Esophagus (tissue), 2 donors: ENCODE measurements at regions not wholly inside any gene's neighbourhood (a gene's known extent, or its start where the extent isn't known, plus 50 kb on each side); places are given as distances from the start of the nearest gene placed in this dataset.

Source experiments
- H3K27ac ChIP-seq, 2 donors: one replicate each; pipeline ENCODE4 v1.5.1; 2013; ENCODE audit warnings: low read depth in 2 of 2, mild to moderate bottlenecking in 2 of 2, inconsistent platforms in 1 of 2, low read length in 1 of 2, moderate library complexity in 1 of 2
- H3K27me3 ChIP-seq, 2 donors: one replicate each; pipeline ENCODE4 v1.6.1; 2013; ENCODE audit warnings: low read length in 2 of 2, control low read depth in 1 of 2, mild to moderate bottlenecking in 1 of 2; ENCODE audit not compliant: insufficient read depth in 2 of 2, control insufficient read depth in 1 of 2
- H3K36me3 ChIP-seq, 2 donors: one replicate each; pipeline ENCODE4 v1.6.1; 2013; ENCODE audit warnings: low read length in 1 of 2; ENCODE audit not compliant: control insufficient read depth in 2 of 2, insufficient read depth in 2 of 2
- H3K4me1 ChIP-seq, 2 donors: one replicate each; pipeline ENCODE4 v1.6.1; 2013; ENCODE audit warnings: low read length in 1 of 2; ENCODE audit not compliant: control insufficient read depth in 2 of 2, insufficient read depth in 2 of 2
- H3K4me3 ChIP-seq, 2 donors: one replicate each; pipeline ENCODE4 v1.5.1; 2013; ENCODE audit warnings: low read length in 2 of 2, mild to moderate bottlenecking in 2 of 2, low read depth in 1 of 2, moderate library complexity in 1 of 2
- H3K9me3 ChIP-seq, 2 donors: one replicate each; pipeline ENCODE4 v1.6.1; 2013; ENCODE audit warnings: mild to moderate bottlenecking in 2 of 2, low read depth in 1 of 2, low read length in 1 of 2, moderate library complexity in 1 of 2; ENCODE audit not compliant: control insufficient read depth in 2 of 2, insufficient read depth in 1 of 2
- WGBS, 2 donors: extraction: QIAGEN DNeasy Blood & Tissue Kit; methylation state at CpG; one replicate each; pipeline ENCODE4 v1.1.7; 2013; 5-methylcytosine and 5-hydroxymethylcytosine counted together
- donor health status: healthy with polysubstance abuse.
- donor health status: Bipolar disorder and iron deficiency.

GRCh38 chr1:101377084-101377835 lies 140.4 kb downstream of the S1PR1 start:
- WGBS, 2 donors = 76 to 81% methylated on average over 4 of the region's 4 CpGs
- Histone ChIP-seq H3K36me3 (no peaks in the 10 kb centered on the region), H3K9me3 (no peaks in the 10 kb centered on the region), H3K27me3 (no peaks in the 10 kb centered on the region), H3K4me3 (no peak overlapping the region), H3K27ac (no peak overlapping the region), H3K4me1 (no peaks in the 10 kb centered on the region)

DNA sequence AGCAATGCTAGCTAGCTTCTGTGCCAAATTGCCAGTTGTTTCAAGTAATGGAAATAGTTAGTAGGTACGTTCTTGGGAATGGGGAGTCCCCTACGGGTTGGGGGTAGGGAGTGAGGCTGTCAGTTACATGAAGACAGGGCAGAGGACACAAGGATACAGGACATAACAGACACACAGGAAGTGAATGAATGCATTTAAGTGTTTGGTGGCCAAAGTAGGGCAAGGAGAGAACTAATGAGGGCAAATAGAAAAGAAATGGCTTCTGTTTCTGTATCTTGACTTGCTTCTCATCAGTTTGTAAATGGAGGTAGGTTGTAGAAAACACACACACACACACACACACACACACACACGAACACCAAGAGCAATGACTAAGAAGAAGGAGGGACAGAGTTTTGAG lies 142.2 kb downstream of the S1PR1 start:
- Histone ChIP-seq H3K36me3 (no peaks in the 10 kb centered on the region), H3K27ac (no peak overlapping the region), H3K4me1 (no peaks in the 10 kb centered on the region), H3K4me3 (no peak overlapping the region), H3K9me3 (no peaks in the 10 kb centered on the region), H3K27me3 (no peaks in the 10 kb centered on the region)
- 68 to 77% methylated on average over 3 of the region's 3 CpGs for WGBS, 2 donors

DNA sequence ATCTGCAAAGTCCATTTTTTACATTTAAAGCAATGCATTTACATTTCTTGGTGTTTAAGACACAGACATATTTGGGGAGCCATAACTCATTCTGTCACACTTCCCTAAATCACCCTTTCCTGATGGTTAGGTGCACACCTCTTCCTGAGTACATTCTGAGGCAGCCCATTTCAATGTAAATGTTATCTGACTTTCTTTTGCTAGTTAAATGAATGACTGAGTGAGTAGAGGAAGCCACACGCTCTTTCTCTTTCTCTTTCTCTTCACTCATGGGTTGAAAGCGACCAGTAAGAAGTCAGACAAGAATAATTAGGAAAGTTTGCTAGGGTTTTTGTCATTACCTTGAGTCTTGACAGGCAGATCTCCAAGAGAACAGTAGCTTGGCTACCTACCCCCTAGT lies 143.1 kb downstream of the S1PR1 start:
- no peaks in the 10 kb centered on the region for H3K4me1 ChIP-seq
- H3K36me3 ChIP-seq = no peaks in the 10 kb centered on the region

DNA sequence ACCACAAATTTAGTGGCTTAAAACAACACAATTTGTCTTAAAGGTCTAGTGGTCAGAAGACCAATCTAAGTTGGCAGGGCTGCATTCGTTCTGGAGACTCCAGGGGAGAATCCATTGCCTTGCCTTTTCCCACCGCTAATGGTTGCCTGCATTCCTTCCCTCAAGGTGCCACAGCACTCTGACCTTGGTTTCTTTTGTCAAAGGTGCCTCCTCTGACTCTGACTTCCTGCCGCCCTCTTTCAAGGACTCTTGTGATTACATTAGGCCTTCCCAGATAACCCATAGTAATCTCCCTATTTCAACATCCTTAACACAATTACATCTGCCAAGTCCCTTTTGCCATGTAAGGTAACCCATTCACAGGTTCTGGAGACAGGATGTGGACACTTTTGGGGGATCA lies 145.3 kb downstream of the S1PR1 start:
- H3K4me1 ChIP-seq = no peaks in the 10 kb centered on the region
- H3K27ac ChIP-seq = no peak overlapping the region
- H3K27me3 ChIP-seq = no peaks in the 10 kb centered on the region
- WGBS, 2 donors = 45 to 55% methylated on average over 3 of the region's 3 CpGs
- no peak overlapping the region for H3K4me3 ChIP-seq
- H3K9me3 ChIP-seq = no peaks in the 10 kb centered on the region
- H3K36me3 ChIP-seq = no peaks in the 10 kb centered on the region

More for the DNA sequence above, 143.1 kb downstream of the S1PR1 start:
- WGBS, 2 donors = 54 to 73% methylated on average over 2 of the region's 2 CpGs
- Histone ChIP-seq H3K27ac (no peak overlapping the region), H3K4me3 (no peak overlapping the region), H3K9me3 (no peaks in the 10 kb centered on the region), H3K27me3 (no peaks in the 10 kb centered on the region)

DNA sequence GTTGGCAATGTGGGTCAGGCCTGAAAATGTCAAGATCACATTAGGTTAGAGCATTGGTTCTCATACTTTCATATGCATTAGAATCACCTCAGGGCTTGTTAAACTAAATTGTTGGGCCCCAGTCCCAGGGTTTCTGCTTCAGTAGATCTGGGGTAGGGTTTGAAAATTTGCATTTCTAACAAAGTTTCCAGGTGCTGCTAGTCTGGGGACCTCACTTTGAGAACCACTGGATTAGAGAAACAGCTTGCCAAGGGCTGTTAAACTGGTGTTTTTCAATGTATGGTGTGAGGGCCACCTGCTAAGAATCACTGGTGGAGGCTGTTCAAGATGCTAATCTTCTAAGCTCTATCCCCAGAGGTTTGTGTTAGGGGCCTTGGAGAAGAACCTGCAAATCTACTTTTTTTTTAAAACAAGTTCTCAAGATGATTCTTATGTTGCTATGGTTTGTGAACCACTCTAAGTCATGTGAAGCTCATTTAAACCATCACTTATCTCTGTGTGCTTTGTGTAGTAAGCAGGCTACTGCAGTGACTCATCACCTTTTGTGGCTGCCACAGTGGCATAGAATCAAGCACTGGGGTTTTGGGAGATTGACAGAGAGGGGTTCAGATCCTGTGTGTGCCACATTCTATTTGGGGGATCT lies 152.2 kb downstream of the S1PR1 start:
- Histone ChIP-seq H3K9me3 (no peaks in the 10 kb centered on the region), H3K27me3 (no peaks in the 10 kb centered on the region), H3K4me3 (no peak overlapping the region)

DNA sequence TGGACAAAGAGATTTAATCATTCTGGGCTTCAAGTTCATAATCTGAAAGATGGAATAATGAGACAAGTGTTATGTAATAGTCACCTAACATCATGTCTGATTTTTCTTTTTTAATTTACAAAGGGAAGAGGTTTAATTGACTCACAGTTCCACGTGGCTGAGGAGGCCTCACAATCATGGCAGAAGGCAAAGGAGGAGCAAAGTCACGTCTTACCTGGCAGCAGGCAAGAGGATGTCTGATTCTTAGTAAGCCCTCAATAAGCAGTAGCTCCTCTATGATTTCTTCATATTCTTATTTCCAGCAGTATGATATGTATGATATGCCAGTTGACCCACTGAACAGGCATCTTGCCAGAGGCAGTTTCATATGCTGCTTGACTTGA lies 152.7 kb downstream of the S1PR1 start:
- Histone ChIP-seq H3K4me3 (no peak overlapping the region), H3K27ac (no peak overlapping the region), H3K9me3 (no peaks in the 10 kb centered on the region), H3K4me1 (no peaks in the 10 kb centered on the region), H3K27me3 (no peaks in the 10 kb centered on the region), H3K36me3 (no peaks in the 10 kb centered on the region)
- 45 to 47% methylated on average over 2 of the region's 2 CpGs for WGBS, 2 donors

More for the DNA sequence above, 152.2 kb downstream of the S1PR1 start:
- no peak overlapping the region for H3K27ac ChIP-seq
- no peaks in the 10 kb centered on the region for H3K36me3 ChIP-seq
- no peaks in the 10 kb centered on the region for H3K4me1 ChIP-seq

DNA sequence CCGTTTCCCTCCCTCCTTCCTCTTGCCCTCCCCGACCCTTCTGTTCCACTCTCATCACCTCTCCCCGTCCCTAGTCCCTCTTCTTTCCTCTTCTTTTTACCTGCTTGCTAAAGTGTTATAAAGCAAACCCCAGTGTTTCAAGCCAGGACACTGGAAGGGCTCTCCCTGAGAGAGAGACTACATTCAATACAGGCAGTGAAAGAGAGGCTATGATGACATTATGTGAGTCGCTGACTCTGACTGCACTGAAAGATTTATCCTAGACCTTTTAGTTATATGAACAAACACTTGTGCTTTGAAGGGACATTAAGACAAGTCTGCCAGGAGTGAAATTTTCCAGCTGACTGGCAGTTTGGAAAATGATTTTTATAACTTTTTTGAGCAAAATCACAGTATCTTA lies 155.7 kb downstream of the S1PR1 start:
- 74 to 76% methylated on average over 4 of the region's 4 CpGs for WGBS, 2 donors
- H3K4me1 ChIP-seq = no peaks in the 10 kb centered on the region
- H3K27ac ChIP-seq = no peak overlapping the region
- no peak overlapping the region for H3K4me3 ChIP-seq
- H3K27me3 ChIP-seq = no peaks in the 10 kb centered on the region
- no peaks in the 10 kb centered on the region for H3K9me3 ChIP-seq
- H3K36me3 ChIP-seq = no peaks in the 10 kb centered on the region

DNA sequence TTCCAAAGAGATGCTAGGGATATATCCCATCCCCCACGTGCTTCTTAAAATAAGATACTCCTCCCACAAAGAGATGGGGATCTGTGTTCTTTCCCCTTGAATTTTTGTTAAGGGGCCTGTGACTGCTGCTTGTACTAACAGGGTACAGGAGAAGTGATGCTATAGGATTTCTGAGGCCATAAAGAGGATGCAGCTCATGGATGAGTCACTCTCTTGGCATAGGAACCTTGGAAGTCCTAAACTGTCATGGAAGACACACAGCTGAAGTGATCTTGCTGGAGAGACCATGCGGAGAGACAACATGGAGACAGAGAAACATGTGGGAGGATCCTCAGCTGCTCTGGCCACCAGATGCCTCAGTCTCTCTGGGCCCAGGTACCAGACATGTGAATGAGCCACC lies 157.2 kb downstream of the S1PR1 start:
- Histone ChIP-seq H3K9me3 (no peaks in the 10 kb centered on the region), H3K4me3 (no peak overlapping the region), H3K27me3 (no peaks in the 10 kb centered on the region), H3K4me1 (no peaks in the 10 kb centered on the region), H3K36me3 (no peaks in the 10 kb centered on the region), H3K27ac (no peak overlapping the region)
- whole genome bisulfite sequencing, 2 donors = 74 to 75% methylated on average over 2 of the region's 2 CpGs

DNA sequence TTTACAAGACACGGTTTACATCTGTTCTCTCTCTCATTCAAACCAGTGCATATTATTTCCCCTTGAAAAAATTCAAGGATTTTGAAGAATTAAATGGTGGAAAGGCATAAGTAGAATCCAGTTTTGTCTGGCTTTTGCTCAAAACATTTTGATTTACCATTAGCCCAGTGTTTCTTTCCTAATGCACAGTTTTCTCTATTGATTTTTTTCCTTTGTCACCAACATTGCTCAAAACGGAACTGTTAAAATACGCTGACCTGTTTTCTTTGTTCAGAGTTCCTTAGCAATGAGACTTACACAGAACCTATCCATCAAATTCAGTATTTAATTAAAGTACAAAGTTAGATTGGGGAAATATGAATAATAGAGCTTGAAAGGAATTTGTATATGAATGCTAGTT lies 162.4 kb downstream of the S1PR1 start:
- no peak overlapping the region for H3K27ac ChIP-seq
- H3K36me3 ChIP-seq = no peaks in the 10 kb centered on the region
- H3K27me3 ChIP-seq = no peaks in the 10 kb centered on the region
- 48% methylated on average over 3 of the region's 3 CpGs for WGBS, 2 donors
- H3K4me3 ChIP-seq = no peak overlapping the region
- no peaks in the 10 kb centered on the region for H3K9me3 ChIP-seq
- H3K4me1 ChIP-seq = no peaks in the 10 kb centered on the region

GRCh38 chr1:101406271-101406670 lies 169.5 kb downstream of the S1PR1 start:
- H3K27me3 ChIP-seq = no peaks in the 10 kb centered on the region
- 80 to 81% methylated on average over 4 of the region's 4 CpGs for WGBS, 2 donors
- H3K27ac ChIP-seq = no peak overlapping the region
- no peak overlapping the region for H3K4me3 ChIP-seq
- H3K4me1 ChIP-seq = no peaks in the 10 kb centered on the region
- no peaks in the 10 kb centered on the region for H3K36me3 ChIP-seq
- peaks cover 0 to 4% of the 10 kb centered on the region in 2 donors for H3K9me3 ChIP-seq
